Upper lobe of left lung (tissue), 6 donors: ENCODE measurements at regions not wholly inside any gene's neighbourhood (a gene's known extent, or its start where the extent isn't known, plus 50 kb on each side); places are given as distances from the start of the nearest gene placed in this dataset.

Source experiments
- ATAC-seq, 2 donors: fragments of 200-7000 bp; cut with Tn5 transposase; one replicate each; pipeline ENCODE4 v1.9.1; 2022; ENCODE audit warnings: mild to moderate bottlenecking in 2 of 2, moderate library complexity in 2 of 2; ENCODE audit not compliant: low FRiP score in 2 of 2
- DNase-seq, 2 donors: peaks; one replicate each; pipeline ENCODE4 v3.0.0-alpha.2; 2019 to 2020
- H3K27ac ChIP-seq, 4 donors: fragments of 200-600 bp; sonication (generic); one replicate each; pipeline ENCODE4 v1.5.1; 2016 to 2019
- H3K27me3 ChIP-seq, 4 donors: fragments of 200-600 bp; sonication (generic); one replicate each; pipeline ENCODE4 v1.5.1; 2017 to 2019
- H3K36me3 ChIP-seq, 4 donors: fragments of 200-600 bp; sonication (generic); one replicate each; pipeline ENCODE4 v1.5.1; 2016 to 2019
- H3K4me1 ChIP-seq, 4 donors: fragments of 200-600 bp; sonication (generic); one replicate each; pipeline ENCODE4 v1.5.1; 2018 to 2019
- H3K4me3 ChIP-seq, 4 donors: fragments of 200-600 bp; sonication (generic); one replicate each; pipeline ENCODE4 v1.5.1; 2017 to 2019; ENCODE audit warnings: mild to moderate bottlenecking in 2 of 4, moderate library complexity in 1 of 4
- H3K9me3 ChIP-seq, 4 donors: fragments of 200-600 bp; sonication (generic); one replicate each; pipeline ENCODE4 v1.5.1; 2018 to 2019
- CTCF ChIP-seq, 6 experiments: fragments of 450-650 bp in 4 of 6; fragments of 200-600 bp in 2 of 6; sonication (generic) in 2 of 6; IDR thresholded peaks; one replicate each; pipeline ENCODE4 v1.5.1; 2016 to 2019; ENCODE audit warnings: antibody characterized with exemption in 6 of 6
- EP300 ChIP-seq, 4 donors: sonication (generic); formaldehyde crosslinking; IDR thresholded peaks; one replicate each; pipeline ENCODE4 v1.5.1; 2017; ENCODE audit warnings: antibody characterized with exemption in 4 of 4, control low read depth in 2 of 4
- POLR2A ChIP-seq, 4 donors: fragments of 450-650 bp; IDR thresholded peaks; one replicate each; pipeline ENCODE4 v1.5.1; 2016 to 2017; ENCODE audit warnings: antibody characterized with exemption in 4 of 4, mild to moderate bottlenecking in 2 of 4
- POLR2AphosphoS5 ChIP-seq, 2 donors: sonication (generic); formaldehyde crosslinking; IDR thresholded peaks; one replicate each; pipeline ENCODE4 v1.5.1; 2017; ENCODE audit warnings: antibody characterized with exemption in 2 of 2
- WGBS, 2 donors: methylation state at CpG; one replicate each; pipeline ENCODE4 v1.1.5; 2017 to 2018; 5-methylcytosine and 5-hydroxymethylcytosine counted together
- donor health status: DM: no; HTN: no; CAD: no; lungs with moderate emphysema.
- donor health status: DM: no; HTN: yes; CAD: no; lungs with severe emphysema.

GRCh38 chr5:26805076-26805475 lies 233.3 kb downstream of the CDH9 start:
- TF ChIP-seq POLR2A (IDR thresholded peaks at IDR 0.05) (no peak), CTCF (IDR thresholded peaks at IDR 0.05) (no peak), POLR2AphosphoS5 (IDR thresholded peaks at IDR 0.05) (no peak), EP300 (IDR thresholded peaks at IDR 0.05) (no peak)
- peaks cover 0 to 4% (median 0%) of the 10 kb centered on the region in 4 donors for H3K9me3 ChIP-seq
- no peaks in the 10 kb centered on the region for H3K36me3 ChIP-seq
- no peak overlapping the region for H3K4me3 ChIP-seq
- no peak overlapping the region for H3K27ac ChIP-seq
- 33 to 39% methylated on average over 1 of the region's 1 CpG for WGBS, 2 donors
- H3K27me3 ChIP-seq: no peaks in the 10 kb centered on the region
- ATAC-seq (no peak), DNase-seq (no peak)
- H3K4me1 ChIP-seq: no peaks in the 10 kb centered on the region

- WGBS, 2 donors: 70 to 73% methylated on average over 4 of the region's 4 CpGs
- ATAC-seq (no peak), DNase-seq (no peak)
- TF ChIP-seq POLR2AphosphoS5 (IDR thresholded peaks at IDR 0.05) (no peak), EP300 (IDR thresholded peaks at IDR 0.05) (no peak), CTCF (IDR thresholded peaks at IDR 0.05) (no peak), POLR2A (IDR thresholded peaks at IDR 0.05) (no peak)
- H3K4me1 ChIP-seq: no peaks in the 10 kb centered on the region
- H3K27me3 ChIP-seq: no peaks in the 10 kb centered on the region
- H3K36me3 ChIP-seq: no peaks in the 10 kb centered on the region
- H3K4me3 ChIP-seq: no peak overlapping the region
- H3K9me3 ChIP-seq: peaks cover 0 to 4% (median 0%) of the 10 kb centered on the region in 4 donors
- no peak overlapping the region for H3K27ac ChIP-seq
Measured at GRCh38 chr5:26802944-26803343, 235.4 kb downstream of the CDH9 start.

GRCh38 chr5:26791433-26791832 lies 247.0 kb downstream of the CDH9 start:
- no peak overlapping the region for H3K27ac ChIP-seq
- no peak overlapping the region for H3K4me3 ChIP-seq
- TF ChIP-seq EP300 (IDR thresholded peaks at IDR 0.05) (no peak), POLR2AphosphoS5 (IDR thresholded peaks at IDR 0.05) (no peak), POLR2A (IDR thresholded peaks at IDR 0.05) (no peak), CTCF (IDR thresholded peaks at IDR 0.05) (no peak)
- 85 to 88% methylated on average over 1 of the region's 1 CpG for WGBS, 2 donors
- H3K4me1 ChIP-seq: no peaks in the 10 kb centered on the region
- H3K36me3 ChIP-seq: no peaks in the 10 kb centered on the region
- ATAC-seq (no peak), DNase-seq (no peak)
- no peaks in the 10 kb centered on the region for H3K9me3 ChIP-seq
- no peaks in the 10 kb centered on the region for H3K27me3 ChIP-seq

GRCh38 chr5:26791021-26791420 lies 247.4 kb downstream of the CDH9 start:
- Histone ChIP-seq H3K36me3 (no peaks in the 10 kb centered on the region), H3K4me3 (no peak overlapping the region), H3K9me3 (no peaks in the 10 kb centered on the region), H3K4me1 (no peaks in the 10 kb centered on the region), H3K27ac (no peak overlapping the region), H3K27me3 (no peaks in the 10 kb centered on the region)
- TF ChIP-seq EP300 (IDR thresholded peaks at IDR 0.05) (no peak), POLR2A (IDR thresholded peaks at IDR 0.05) (no peak), CTCF (IDR thresholded peaks at IDR 0.05) (no peak), POLR2AphosphoS5 (IDR thresholded peaks at IDR 0.05) (no peak)
- 40 to 56% methylated on average over 3 of the region's 3 CpGs for WGBS, 2 donors
- no peak for DNase-seq
- ATAC-seq: no peak

GRCh38 chr5:26763215-26763614 lies 275.2 kb downstream of the CDH9 start:
- Histone ChIP-seq H3K4me3 (no peak overlapping the region), H3K27ac (no peak overlapping the region), H3K4me1 (no peaks in the 10 kb centered on the region), H3K36me3 (no peaks in the 10 kb centered on the region), H3K9me3 (peaks cover 0 to 2% (median 0%) of the 10 kb centered on the region in 4 donors), H3K27me3 (no peaks in the 10 kb centered on the region)
- WGBS, 2 donors: 70 to 78% methylated on average over 3 of the region's 3 CpGs
- ATAC-seq: no peak
- TF ChIP-seq EP300 (IDR thresholded peaks at IDR 0.05) (no peak), POLR2AphosphoS5 (IDR thresholded peaks at IDR 0.05) (no peak), POLR2A (IDR thresholded peaks at IDR 0.05) (no peak), CTCF (IDR thresholded peaks at IDR 0.05) (no peak)
- DNase-seq: no peak
